Ectodermal cell (in vitro differentiated cells): ENCODE measurements at regions not wholly inside any gene's neighbourhood (a gene's known extent, or its start where the extent isn't known, plus 50 kb on each side); places are given as distances from the start of the nearest gene placed in this dataset.
"Not testable (repeated sequence)": the region's sequence is repeated elsewhere in the genome, so short reads cannot be mapped to it uniquely, and the experiment has no call there.

Experiments used
- H3K27ac ChIP-seq: 2 replicates; pipeline ENCODE4 v1.7.0; 2013; ENCODE audit warnings: mild to moderate bottlenecking, low read depth, low read length; ENCODE audit not compliant: insufficient read depth, poor library complexity, severe bottlenecking
- H3K27me3 ChIP-seq: 2 replicates; pipeline ENCODE4 v1.7.0; 2013; ENCODE audit warnings: mild to moderate bottlenecking, low read length; ENCODE audit not compliant: insufficient read depth, control insufficient read depth, poor library complexity, severe bottlenecking
- H3K36me3 ChIP-seq: one replicate; pipeline ENCODE4 v1.7.0; 2013; ENCODE audit warnings: low read length; ENCODE audit not compliant: control insufficient read depth, insufficient read depth
- H3K4me1 ChIP-seq: one replicate; pipeline ENCODE4 v1.7.0; 2013; ENCODE audit warnings: low read length; ENCODE audit not compliant: control insufficient read depth, insufficient read depth
- H3K4me3 ChIP-seq: 2 replicates; pipeline ENCODE4 v1.7.0; 2013; ENCODE audit warnings: low read depth, low read length, control low read depth; ENCODE audit not compliant: insufficient read depth
- H3K9me3 ChIP-seq: 2 replicates; pipeline ENCODE4 v1.7.0; 2013; ENCODE audit warnings: mild to moderate bottlenecking, low read length, moderate library complexity; ENCODE audit not compliant: control insufficient read depth
- whole genome bisulfite sequencing, 2 experiments: methylation state at CpG; one replicate each; pipeline ENCODE4 v1.1.7; 2013; ENCODE audit warnings: missing lambda C conversion rate in 2 of 2; 5-methylcytosine and 5-hydroxymethylcytosine counted together

DNA sequence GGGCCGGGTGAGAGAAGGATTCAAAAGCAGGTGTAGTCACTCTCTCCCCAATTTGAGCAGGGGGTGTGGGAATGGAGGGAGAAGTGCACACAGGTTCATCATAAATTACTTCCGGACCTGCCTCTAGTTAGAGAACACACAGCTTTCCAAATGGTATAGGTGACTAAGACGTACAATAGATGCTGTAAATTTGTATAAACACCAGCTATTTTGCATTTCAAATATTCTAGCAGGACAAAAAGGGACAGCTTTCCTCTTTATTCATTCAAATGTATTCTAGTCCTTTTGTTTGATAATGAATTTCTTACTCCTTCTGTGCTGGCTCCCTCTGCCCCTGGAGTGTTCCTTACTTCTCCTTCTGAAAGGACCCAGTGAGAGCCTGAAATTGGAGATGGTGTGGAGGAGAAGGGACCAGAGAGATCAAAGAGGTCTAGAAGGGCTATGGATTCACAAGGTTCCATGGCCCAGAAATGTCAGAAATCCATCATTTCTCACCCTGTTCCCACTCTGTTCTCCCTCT lies 53.2 kb upstream of the SH3BP4 start:
- H3K4me1 ChIP-seq: no peaks in the 10 kb centered on the region
- H3K27me3 ChIP-seq: no peaks in the 10 kb centered on the region
- no peaks in the 10 kb centered on the region for H3K9me3 ChIP-seq
- WGBS, 2 experiments: 83 to 84% methylated on average over 2 to 3 of the region's 3 CpGs
- no peak overlapping the region for H3K4me3 ChIP-seq
- H3K36me3 ChIP-seq: no peaks in the 10 kb centered on the region
- no peak overlapping the region for H3K27ac ChIP-seq

- not testable (repeated sequence) for H3K27ac ChIP-seq
Observed at GRCh38 chr2:234888442-234888841, 63.4 kb upstream of the SH3BP4 start.

DNA sequence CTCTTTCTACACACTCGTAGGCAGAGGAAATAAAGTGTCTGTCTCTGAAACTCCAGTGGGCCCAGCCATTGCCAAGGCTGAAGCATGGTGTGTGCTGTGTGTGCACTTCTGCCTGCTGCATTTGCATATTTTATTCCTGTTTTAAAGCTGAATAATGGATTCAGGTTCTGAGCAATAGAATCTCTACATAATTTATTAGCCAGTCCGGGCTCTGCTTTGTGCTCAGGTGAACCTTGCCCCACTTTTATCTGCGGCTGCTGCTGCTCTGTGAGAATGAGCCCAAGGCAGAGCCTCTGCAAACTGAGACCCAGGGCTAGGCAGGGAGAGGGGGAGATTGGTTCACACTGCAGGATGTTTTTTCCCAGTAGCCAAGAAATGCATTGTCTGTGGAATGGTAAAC lies 64.6 kb upstream of the SH3BP4 start:
- Histone ChIP-seq H3K27me3 (no peaks in the 10 kb centered on the region), H3K9me3 (no peaks in the 10 kb centered on the region), H3K36me3 (no peaks in the 10 kb centered on the region), H3K4me3 (no peak overlapping the region), H3K27ac (no peak overlapping the region), H3K4me1 (peaks cover 11% of the 10 kb centered on the region)
- WGBS, 2 experiments: 91 to 92% methylated on average over 3 of the region's 3 CpGs

More at GRCh38 chr2:234888442-234888841, 63.4 kb upstream of the SH3BP4 start:
- H3K4me3 ChIP-seq, H3K27me3 ChIP-seq, H3K9me3 ChIP-seq, H3K36me3 ChIP-seq: not testable (repeated sequence)
- 20 to 30% methylated on average over 25 to 27 of the region's 34 CpGs for WGBS, 2 experiments
- peaks cover 11% of the 10 kb centered on the region for H3K4me1 ChIP-seq

GRCh38 chr2:234885886-234886285 lies 65.9 kb upstream of the SH3BP4 start:
- H3K27me3 ChIP-seq: no peaks in the 10 kb centered on the region
- H3K36me3 ChIP-seq: no peaks in the 10 kb centered on the region
- no peak overlapping the region for H3K4me3 ChIP-seq
- WGBS, 2 experiments: 87 to 88% methylated on average over 6 of the region's 6 CpGs
- H3K4me1 ChIP-seq: peaks cover 11% of the 10 kb centered on the region
- no peaks in the 10 kb centered on the region for H3K9me3 ChIP-seq
- H3K27ac ChIP-seq: no peak overlapping the region

GRCh38 chr2:234885118-234885517 lies 66.7 kb upstream of the SH3BP4 start:
- Histone ChIP-seq H3K4me3 (no peak overlapping the region), H3K36me3 (no peaks in the 10 kb centered on the region), H3K9me3 (no peaks in the 10 kb centered on the region), H3K27ac (no peak overlapping the region), H3K27me3 (no peaks in the 10 kb centered on the region), H3K4me1 (peaks cover 11% of the 10 kb centered on the region)
- 56 to 60% methylated on average over 7 of the region's 7 CpGs for WGBS, 2 experiments

DNA sequence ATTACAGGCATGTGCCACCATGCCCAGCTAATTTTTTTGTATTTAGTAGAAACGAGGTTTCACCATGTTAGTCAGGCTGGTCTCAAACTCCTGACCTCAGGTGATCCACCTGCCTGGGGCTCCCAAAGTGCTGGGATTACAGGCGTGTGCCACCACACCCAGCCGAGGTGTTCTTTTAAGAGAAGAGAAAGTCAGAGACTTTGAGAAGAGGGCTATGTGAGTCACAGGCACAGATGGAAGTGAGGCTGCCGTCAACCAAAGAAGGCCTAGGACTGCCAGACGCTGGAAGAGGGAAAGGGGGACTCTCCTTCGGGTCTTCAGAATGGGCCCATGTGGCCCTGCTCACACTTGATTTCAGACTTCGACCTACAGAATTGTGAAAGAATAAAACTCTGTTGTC lies 67.2 kb upstream of the SH3BP4 start:
- no peak overlapping the region for H3K4me3 ChIP-seq
- WGBS, 2 experiments: 89% methylated on average over 7 of the region's 7 CpGs
- no peak overlapping the region for H3K27ac ChIP-seq
- H3K4me1 ChIP-seq: peaks cover 11% of the 10 kb centered on the region
- H3K9me3 ChIP-seq: no peaks in the 10 kb centered on the region
- no peaks in the 10 kb centered on the region for H3K36me3 ChIP-seq
- H3K27me3 ChIP-seq: no peaks in the 10 kb centered on the region

- 67 to 72% methylated on average over 7 of the region's 8 CpGs for WGBS, 2 experiments
- no peak overlapping the region for H3K4me3 ChIP-seq
- H3K9me3 ChIP-seq: no peaks in the 10 kb centered on the region
- H3K27ac ChIP-seq: no peak overlapping the region
- H3K4me1 ChIP-seq: peaks cover 7% of the 10 kb centered on the region
- H3K36me3 ChIP-seq: no peaks in the 10 kb centered on the region
- no peaks in the 10 kb centered on the region for H3K27me3 ChIP-seq
Observed at GRCh38 chr2:234881413-234882241, 70.2 kb upstream of the SH3BP4 start.

DNA sequence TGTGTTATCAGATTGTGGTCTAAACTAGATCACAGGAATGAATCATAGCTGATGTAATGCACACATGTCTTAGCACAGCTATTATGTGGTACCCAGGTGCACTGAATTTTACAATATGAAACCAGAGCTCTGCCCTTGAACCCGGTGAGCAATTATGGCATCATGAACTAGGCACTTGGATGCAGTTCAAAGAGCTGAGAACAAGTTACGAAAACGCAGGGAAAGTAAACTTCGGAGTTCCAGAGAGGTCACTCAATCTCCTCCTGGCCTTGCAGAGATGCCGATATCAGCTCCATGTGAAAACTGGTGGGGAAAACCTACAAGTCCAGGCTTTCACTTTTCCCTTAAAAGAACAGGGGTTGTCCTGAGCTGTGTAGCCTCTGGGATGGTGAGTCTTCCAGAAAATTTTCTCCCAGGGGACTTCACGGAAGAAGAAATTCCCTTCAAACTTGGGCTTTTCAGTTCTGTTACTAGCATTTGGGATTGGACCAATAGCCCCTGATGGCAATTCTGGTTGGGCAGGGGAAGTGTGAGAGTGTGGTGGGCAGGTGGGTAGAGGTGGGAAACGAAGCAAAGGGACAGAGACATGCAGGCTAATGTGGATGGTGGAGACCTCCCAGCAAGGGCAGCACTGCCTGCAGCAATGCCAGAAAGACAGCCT lies 71.1 kb upstream of the SH3BP4 start:
- Histone ChIP-seq H3K27ac (no peak overlapping the region), H3K27me3 (no peaks in the 10 kb centered on the region), H3K4me3 (no peak overlapping the region), H3K4me1 (peaks cover 5% of the 10 kb centered on the region), H3K36me3 (no peaks in the 10 kb centered on the region), H3K9me3 (no peaks in the 10 kb centered on the region)
- 93 to 96% methylated on average over 7 of the region's 7 CpGs for WGBS, 2 experiments

GRCh38 chr2:234879671-234880455 lies 72.0 kb upstream of the SH3BP4 start:
- Histone ChIP-seq H3K27me3 (no peaks in the 10 kb centered on the region), H3K4me1 (no peaks in the 10 kb centered on the region), H3K36me3 (no peaks in the 10 kb centered on the region), H3K4me3 (no peak overlapping the region), H3K9me3 (no peaks in the 10 kb centered on the region), H3K27ac (no peak overlapping the region)
- 92 to 94% methylated on average over 5 of the region's 5 CpGs for WGBS, 2 experiments

GRCh38 chr2:234876621-234877020 lies 75.2 kb upstream of the SH3BP4 start:
- 90 to 98% methylated on average over 2 of the region's 2 CpGs for WGBS, 2 experiments
- not testable (repeated sequence) for H3K36me3 ChIP-seq, H3K9me3 ChIP-seq, H3K27me3 ChIP-seq, H3K27ac ChIP-seq, H3K4me1 ChIP-seq, H3K4me3 ChIP-seq
